HG02678 (cell line): ENCODE measurements at regions not wholly inside any gene's neighbourhood (a gene's known extent, or its start where the extent isn't known, plus 50 kb on each side); places are given as distances from the start of the nearest gene placed in this dataset.
"Not testable (repeated sequence)": the region's sequence is repeated elsewhere in the genome, so short reads cannot be mapped to it uniquely, and the experiment has no call there.

Experiments
- ATAC-seq: cut with Tn5 transposase; IDR thresholded peaks from one replicate; pipeline ENCODE4 v1.9.1; 2021; ENCODE audit warnings: mild to moderate bottlenecking, moderate library complexity; ENCODE audit not compliant: unreplicated experiment

GRCh38 chr6:141202626-141203025 lies 930.1 kb upstream of the GJE1 start:
- ATAC-seq = no peak

DNA sequence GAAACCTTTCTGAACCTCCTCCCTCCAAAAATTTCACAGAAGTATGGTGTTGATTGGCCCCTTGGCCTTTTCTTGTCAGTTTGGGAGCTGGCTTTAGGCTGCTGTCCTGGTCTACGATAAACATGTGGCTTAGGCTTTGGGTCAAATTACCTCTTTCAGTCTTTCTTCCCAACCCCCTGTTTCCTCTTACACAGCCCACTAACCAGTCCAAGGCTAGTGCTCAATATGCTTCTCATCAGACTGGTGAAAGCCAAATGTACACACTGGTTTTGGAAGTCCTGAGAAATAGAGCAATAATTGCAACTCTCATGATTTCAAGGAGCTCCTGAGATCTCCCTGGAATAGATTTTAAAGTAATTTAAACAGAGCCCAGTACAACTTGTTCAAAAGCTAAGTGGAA lies 933.7 kb upstream of the GJE1 start:
- no peak for ATAC-seq

DNA sequence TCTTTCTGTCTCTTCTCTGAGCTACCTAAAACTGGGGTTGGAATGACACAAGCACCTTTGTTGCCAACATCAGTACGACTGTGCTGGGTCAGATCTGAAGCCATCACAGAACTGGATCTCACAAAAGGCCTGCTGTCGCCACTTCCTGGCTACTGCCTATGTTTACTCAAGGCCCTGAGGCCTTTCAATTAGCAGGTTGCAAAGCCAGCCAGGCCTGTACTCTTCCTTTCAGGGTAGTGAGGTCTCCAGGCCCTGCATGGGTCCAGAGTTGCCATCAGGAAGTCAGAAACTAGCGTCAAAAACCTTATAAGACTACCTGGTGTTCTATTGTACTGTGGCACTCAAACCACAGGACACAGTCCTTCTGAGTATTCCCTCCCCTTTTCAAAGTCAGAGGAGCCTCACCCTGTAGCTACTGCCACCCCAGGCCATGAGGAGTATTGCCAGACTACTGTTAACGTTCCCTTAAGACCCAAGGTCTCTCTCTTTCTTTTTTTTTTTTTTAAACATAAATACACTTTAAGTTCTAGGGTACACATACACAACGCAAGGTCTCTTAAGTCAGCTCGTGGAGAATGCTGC lies 937.4 kb upstream of the GJE1 start:
- no peak for ATAC-seq

DNA sequence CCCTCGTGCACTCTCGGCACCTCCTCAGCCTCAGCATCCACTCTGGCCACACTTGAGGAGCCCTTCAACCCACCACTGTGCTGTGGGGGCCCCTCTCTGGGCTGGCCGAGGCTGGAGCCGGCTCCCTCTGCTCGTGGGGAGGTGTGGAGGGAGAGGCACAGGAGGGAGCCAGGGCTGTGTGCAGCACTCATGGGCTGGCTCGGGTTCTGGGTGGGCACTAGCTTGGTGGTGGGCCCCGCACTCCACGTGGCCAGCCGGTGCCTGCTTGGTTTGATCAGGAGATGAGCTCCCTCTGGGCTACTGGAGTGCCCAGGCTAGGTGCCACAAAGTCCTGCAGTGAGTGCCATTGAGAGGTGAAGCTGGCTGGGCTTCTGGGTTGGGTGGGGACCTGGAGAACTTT lies 949.4 kb upstream of the GJE1 start:
- no peak for ATAC-seq

GRCh38 chr6:141175458-141175857 lies 957.3 kb upstream of the GJE1 start:
- ATAC-seq = not testable (repeated sequence)

- no peak for ATAC-seq
Observed at GRCh38 chr6:141174932-141175331, 957.8 kb upstream of the GJE1 start.

DNA sequence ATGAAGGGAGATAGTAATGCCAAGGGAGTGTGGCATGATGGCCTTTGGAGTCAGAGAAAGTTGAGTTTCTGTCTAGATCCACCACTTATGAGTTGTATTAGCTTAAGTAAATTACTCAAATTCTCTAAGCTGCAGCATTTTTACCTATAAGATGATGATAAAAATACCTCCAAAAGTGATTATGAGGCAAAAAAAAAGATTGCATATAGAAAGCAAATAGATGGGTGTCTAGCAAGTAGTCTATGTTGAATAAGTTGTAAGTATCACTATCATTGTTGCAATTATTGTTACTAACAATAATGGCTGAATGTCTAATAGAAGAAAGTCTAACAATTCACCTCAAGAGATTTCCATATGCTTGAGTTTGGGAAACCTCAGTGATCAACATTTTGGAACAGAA lies 959.2 kb upstream of the GJE1 start:
- ATAC-seq = no peak

DNA sequence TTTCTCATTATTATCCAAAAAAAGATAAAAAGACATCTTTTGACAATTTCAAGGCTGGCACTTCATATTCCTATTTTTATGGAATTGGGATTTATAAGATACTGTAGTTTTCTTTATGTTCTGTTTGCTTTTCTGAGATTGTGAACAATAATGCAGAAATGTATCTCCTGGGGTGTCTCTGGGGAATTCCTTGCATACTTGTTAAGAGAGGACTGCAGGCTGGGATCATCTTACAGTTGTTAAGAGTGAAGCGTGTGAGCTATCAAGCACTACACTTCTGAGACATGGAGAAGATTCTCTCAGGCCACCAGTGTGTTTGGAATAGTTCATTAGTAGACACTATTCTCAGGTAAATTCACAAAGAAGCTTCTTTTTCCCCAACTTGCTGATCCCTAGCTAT lies 963.3 kb upstream of the GJE1 start:
- no peak for ATAC-seq

DNA sequence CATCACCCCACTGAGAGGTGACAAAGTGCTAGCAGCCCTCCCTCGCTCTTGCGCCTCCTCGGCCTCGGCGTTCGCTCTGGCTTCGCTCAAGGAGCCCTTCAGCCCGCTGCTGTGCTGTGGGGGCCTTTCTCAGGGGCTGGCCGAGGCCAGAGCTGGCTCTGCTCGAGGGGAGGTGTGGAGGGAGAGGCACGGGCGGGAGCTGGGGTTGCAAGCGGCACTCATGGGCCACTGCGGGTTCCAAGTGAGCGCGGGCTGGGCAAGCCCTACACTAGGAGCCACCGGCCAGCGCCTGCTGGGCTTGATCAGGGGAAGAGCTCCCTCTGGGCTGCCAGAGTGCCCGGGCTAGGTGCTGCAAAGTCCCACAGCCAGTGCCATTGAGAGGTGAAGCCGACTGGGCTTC lies 964.8 kb upstream of the GJE1 start:
- ATAC-seq = no peak

DNA sequence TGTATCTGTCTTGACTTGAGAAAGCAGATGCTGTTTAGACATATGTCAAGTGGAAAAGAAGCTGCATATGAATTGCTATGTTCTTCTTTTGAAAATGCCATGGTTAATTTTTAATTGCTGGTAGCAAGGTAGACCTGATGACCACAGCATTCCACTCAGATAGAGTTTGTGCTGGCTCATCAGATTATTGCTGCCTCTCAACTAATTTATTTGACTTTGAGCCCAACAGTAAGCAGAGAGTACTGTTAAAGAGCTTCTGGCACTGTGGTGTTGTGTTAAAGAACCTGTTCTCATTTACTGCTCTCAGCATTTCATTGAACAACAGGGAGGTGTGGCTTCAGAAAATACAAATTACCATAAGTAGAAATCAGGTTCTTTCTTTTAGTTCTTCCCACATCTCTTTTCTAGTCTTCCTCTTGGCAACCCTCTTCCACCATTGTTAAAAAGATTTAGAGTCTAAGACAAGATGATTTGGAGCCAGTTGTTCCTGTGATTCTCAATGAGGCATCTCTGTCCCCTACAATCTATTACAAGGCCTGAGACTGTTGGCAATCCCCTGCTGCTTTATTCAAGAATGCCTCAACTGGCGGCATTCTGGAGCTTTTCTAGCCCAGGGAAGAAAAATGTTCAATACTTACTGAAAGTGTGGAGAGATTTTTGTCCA lies 967.6 kb upstream of the GJE1 start:
- ATAC-seq = no peak

DNA sequence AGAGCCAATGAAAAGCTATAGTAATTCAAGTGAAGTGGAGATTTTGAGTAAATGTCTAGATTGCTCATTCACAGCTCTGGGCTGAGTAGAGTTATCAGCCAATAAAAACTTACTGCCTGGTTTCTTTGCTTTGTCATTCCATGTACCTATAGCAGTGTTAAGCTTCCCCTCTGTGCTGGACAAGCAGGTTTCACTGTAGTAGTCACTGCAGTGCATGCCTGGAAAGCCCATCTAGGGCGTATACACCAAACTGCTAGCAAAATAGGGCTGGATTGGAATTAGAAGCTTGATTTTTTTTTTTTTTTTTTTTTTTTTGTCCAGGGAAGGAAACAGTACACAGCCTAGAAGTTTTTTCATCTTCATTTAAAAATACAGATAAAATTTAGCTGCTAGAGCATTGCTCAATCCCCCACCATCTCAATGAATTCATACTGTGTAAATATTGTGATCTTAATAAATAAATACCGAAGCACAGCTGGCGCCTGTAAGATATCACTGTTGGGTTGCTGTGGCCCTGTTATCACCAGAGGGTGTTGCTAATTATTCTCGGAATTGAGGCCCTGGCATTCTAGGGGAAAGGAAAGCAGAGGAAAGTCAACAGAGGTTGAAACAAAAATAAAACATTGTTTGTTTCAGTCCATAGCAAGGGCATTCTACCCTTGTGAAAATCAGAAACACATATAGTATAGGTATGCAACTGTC lies 968.5 kb upstream of the GJE1 start:
- no peak for ATAC-seq

DNA sequence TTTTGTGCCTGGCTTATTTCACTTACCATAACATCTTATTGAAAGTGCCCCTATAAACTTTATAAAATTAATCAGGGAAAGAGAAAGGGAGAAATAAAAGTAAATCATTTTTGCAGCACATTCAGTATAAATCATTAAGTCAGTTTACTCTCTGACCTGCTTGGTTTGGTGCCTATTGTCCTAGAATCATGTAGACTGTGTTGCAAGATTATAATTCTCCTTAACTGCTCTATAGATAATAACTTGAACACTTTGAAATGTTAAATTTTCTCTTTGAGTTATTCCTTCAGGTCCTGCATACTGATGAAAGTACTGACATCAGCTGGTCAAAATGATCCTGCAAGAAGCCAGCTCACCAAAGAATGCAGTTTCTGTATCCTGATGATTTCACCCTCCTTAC lies 969.6 kb upstream of the GJE1 start:
- no peak for ATAC-seq

DNA sequence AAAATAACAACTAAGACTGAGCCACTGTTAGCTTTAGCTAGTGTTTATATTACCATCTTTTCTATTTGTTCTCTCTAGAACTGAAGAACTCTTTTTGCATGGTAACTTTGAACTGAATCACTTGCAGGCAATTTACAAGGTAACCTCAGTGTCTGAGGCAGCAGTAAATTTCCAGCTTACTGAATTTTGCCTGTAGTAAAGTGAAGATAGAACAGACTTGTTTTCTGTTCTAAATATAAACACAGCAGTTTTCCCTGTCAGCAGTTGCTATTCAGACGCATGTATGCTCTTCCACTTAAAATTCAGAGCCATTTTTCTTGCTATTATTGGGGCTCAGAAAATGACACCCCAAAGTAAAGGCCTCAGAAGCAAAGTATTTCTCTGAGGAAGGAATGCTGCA lies 974.0 kb upstream of the GJE1 start:
- ATAC-seq = no peak

- ATAC-seq = peak; percentile 64
Observed at GRCh38 chr6:141153563-141153962, 979.2 kb upstream of the GJE1 start.

GRCh38 chr6:141152951-141153350 lies 979.8 kb upstream of the GJE1 start:
- ATAC-seq = no peak

GRCh38 chr6:141151710-141152417 lies 980.9 kb upstream of the GJE1 start:
- no peak for ATAC-seq

DNA sequence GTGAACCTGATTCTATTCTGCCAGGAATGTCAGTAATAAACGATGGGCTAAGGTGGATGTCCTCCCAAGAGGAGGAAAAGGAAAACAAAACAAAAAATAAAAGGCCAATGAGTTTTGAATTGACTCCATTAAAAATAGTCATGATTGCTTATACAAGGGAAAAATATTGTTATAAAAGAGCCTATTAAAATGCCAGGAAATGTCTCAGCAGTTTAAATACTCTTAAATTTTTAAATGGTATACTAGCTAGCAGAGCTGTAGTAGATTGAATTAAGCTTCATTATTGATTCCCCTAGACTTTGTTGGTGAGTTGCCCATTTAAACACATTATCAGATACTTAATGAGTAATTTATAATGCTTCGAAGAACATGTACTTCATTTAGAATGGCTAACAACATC lies 990.9 kb upstream of the GJE1 start:
- ATAC-seq = no peak

DNA sequence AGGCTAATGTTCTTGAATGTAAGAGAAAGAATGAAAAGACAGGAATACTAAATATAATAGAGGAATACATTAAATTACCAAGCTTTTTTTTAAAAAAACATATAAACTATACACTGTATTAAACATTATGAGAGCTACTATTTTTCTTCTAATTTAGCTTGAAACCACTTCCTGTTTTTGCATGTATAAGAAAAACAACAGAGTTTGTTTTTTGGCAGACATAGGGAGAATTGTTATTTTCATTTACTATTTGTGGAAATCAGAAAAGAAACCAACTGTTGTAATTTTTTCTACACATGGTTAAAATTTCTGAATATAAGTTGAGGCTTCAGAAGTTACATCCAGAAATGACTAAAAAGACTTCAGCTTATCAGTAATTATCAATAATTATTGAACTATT lies 991.8 kb upstream of the GJE1 start:
- no peak for ATAC-seq

- ATAC-seq = no peak
Observed at GRCh38 chr6:141139461-141139860, 993.3 kb upstream of the GJE1 start.

DNA sequence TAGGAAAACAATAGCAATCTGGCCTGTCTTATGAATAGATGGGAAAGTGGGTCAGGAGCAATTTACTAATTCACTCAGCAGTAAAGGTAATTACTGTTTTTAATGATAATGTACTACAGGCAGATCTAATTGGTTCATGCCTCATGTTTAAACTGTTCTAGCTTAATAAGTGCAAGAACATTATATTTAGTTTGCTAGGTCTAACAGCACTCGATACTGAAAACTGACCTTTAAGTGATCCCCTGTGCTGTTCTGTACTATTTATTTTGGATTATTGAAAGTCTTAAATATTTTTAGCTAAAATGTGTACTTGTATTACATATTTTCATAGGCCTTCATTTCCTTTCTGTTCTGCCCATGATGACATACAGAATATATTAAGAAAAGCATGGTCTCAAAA lies 998.0 kb upstream of the GJE1 start:
- no peak for ATAC-seq

GRCh38 chr6:141133836-141134235 lies 998.9 kb upstream of the GJE1 start:
- no peak for ATAC-seq

- no peak for ATAC-seq
Observed at GRCh38 chr6:141133346-141133745, 999.4 kb upstream of the GJE1 start.
